HG03025 (cell line): ENCODE measurements at regions not wholly inside any gene's neighbourhood (a gene's known extent, or its start where the extent isn't known, plus 50 kb on each side); places are given as distances from the start of the nearest gene placed in this dataset.

Experiments used
- ATAC-seq: cut with Tn5 transposase; IDR thresholded peaks from one replicate; pipeline ENCODE4 v1.9.1; 2021; ENCODE audit warnings: mild to moderate bottlenecking, moderate library complexity; ENCODE audit not compliant: unreplicated experiment, low FRiP score

DNA sequence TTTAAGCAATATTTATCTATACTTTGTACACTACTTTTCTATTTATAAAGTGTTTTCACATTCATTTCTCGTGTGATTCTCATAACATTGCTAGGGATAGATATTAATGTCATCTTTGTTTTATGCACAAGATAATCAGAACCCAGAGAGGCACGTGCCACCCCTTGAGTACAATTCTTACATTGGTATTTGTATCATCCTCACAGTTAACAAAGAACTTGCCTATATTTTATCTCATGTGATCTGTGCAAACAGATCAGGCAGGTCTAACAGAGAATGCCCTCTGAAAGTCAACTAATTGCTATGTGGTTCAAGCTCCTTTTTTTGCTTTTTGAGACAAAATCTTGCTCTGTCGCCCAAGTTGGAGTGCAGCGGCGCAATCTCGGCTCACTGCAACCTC lies 604.5 kb downstream of the LMO4 start:
- ATAC-seq: no peak

DNA sequence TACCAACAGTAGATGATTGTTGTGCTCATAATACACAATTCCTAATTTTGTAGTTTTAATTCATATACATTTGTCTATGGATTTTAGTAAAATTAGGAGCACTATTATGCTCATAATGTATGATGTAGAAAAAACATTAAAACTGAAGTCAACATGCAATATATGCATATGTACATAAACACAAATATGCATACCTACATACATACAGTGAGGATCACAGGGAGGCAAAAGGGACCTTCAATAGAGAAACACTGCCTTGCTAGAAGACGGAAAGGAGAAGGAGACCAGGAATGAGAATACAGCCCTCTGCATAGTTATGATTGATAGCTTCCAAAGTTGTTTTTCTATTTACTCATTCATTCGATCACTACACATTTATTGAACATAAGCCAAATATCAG lies 606.5 kb downstream of the LMO4 start:
- ATAC-seq: no peak

GRCh38 chr1:87937831-87938395 lies 609.2 kb downstream of the LMO4 start:
- no peak for ATAC-seq

DNA sequence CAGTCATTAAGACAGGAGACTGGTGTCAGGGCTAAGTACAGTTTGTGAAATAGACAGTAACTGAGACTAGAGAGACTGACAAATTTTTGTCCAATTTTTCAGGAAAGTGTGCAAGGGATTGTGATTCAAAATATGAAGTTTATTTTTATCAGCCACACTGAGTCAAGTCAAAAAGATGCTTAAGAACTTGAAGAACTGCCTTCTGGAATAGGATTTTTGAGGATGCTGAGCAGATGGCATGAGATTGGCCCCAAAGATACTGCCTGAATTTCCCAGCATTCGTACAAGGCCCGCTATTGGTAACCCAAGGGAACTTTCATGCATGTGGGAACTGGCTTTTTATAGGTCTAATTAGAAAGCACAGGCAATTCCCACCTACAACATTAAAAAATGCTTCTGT lies 610.0 kb downstream of the LMO4 start:
- ATAC-seq: no peak

GRCh38 chr1:87939444-87939843 lies 610.8 kb downstream of the LMO4 start:
- ATAC-seq: no peak

- ATAC-seq: no peak
Measured at GRCh38 chr1:87940421-87940820, 611.7 kb downstream of the LMO4 start.

- ATAC-seq: no peak
Measured at GRCh38 chr1:87941337-87941946, 612.8 kb downstream of the LMO4 start.

GRCh38 chr1:87942165-87942564 lies 613.5 kb downstream of the LMO4 start:
- ATAC-seq: no peak

DNA sequence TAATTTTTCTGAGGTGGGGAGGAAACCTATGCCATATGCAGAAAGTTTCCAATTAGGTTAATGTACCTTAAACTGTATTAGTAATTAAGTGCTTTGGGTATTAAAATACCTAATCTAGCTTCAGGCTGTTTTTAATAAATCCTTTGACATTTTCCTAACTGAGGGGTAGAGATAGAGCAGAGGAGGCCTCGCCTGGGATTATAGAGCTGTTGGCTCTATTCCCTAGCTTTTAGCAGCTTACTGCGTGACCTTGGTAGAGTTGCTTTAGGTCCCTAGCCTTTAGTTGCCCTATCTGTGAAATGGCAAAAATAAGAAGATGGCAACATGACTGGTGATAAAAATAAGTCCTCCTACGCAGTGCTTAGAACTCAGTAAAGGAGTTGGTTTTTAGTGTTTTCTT lies 621.0 kb downstream of the LMO4 start:
- ATAC-seq: no peak

DNA sequence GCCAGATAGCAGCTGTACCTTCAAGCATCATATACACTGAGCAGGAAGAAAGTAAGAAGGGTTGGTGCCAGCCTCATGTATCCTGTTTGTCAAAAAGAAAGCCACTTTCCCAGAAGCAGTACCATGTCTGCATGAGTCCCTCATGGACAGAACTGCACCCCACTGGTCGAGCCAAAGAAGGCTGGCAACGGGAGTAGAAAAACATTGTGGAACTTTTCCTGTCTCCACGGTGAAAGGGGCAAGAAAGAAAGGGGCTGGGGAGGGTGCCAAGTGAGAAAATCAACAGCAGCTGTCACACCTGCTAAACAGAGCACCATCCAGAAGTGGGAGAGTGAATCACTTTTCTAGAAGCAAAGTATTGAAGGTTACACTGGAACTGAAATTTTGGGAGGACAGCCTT lies 621.7 kb downstream of the LMO4 start:
- ATAC-seq: no peak

GRCh38 chr1:87951409-87951808 lies 622.7 kb downstream of the LMO4 start:
- no peak for ATAC-seq

- ATAC-seq: no peak
Measured at GRCh38 chr1:87951852-87952251, 623.2 kb downstream of the LMO4 start.

GRCh38 chr1:87953121-87953520 lies 624.4 kb downstream of the LMO4 start:
- ATAC-seq: no peak

- peak; percentile 86 for ATAC-seq
Measured at GRCh38 chr1:87953732-87954344, 625.2 kb downstream of the LMO4 start.

DNA sequence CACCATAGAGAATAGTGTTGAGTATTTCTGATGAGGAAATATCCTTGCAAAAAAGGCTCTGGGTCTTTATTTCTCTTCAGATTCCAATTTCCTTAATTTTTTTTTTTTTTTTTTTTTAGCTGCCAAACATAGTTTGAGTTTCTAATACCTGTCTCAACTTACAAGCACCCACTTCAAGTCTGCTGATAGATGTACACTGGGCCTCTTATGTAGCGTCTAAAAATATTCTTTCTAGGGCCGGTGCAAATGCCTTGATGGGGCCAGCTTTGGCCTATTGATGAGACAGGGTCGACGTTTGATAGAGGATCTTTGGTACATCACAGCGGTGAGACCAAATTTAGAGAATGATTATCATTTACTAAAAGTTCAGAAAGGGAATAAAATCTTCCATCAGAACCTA lies 626.4 kb downstream of the LMO4 start:
- no peak for ATAC-seq

GRCh38 chr1:87956072-87956471 lies 627.4 kb downstream of the LMO4 start:
- no peak for ATAC-seq

- ATAC-seq: no peak
Measured at GRCh38 chr1:87956750-87957149, 628.1 kb downstream of the LMO4 start.

GRCh38 chr1:87957331-87957730 lies 628.7 kb downstream of the LMO4 start:
- ATAC-seq: no peak

DNA sequence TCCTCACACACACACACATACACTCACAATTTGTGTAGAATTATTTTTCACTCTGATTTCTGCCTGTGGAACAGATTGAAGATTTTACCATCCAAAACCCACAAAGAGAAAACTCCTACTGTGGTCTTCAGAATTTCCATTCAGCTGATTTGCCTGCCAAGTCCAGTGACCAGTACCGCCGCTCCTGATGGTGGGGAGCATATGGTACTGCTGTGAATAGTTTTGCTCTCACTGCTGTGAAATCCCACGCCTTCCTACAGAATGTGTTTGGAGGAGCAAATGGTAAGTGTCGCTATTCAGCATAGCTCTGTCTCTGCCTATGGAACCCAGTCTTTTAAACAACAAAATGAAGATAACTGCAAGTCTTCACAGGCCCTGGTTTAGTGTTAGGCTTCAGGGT lies 629.5 kb downstream of the LMO4 start:
- ATAC-seq: no peak

- no peak for ATAC-seq
Measured at GRCh38 chr1:87958716-87959115, 630.0 kb downstream of the LMO4 start.

DNA sequence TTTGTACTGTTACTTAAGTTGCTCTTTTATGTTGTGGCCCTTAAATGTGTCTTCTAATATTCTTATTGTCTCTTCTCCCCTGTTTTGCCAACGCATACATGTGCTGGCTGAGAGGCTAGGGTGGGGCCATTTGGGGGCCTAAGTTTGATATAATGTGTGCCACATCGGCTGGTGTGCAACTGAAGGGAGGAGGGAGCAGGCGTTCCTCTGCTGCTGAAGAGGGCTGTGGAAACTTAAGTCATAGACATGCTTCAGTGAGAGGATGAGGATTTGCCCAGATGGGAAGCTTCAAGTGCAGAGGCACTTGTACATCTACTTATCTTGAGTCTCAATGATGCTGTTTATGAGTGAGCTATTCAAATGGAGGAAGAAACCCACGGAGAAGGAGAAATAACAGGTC lies 630.6 kb downstream of the LMO4 start:
- no peak for ATAC-seq

DNA sequence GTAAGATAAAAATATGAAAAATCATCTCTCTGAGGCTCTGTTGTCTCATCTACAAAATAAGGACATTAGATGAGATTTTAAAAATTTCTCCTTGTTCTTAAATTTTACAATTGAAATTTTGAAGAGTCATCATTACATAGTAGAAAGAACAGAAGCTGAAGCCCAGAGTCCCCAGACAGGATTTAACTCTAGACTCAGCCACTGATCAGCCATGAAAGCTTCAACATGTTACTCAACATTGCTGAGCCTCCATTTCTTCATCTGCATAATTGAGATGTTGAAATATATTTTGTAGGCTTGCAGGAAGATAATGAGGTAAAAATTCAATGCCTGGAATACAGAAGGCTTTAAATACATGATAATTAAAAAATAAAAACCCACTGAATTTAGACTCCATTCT lies 633.3 kb downstream of the LMO4 start:
- ATAC-seq: no peak
